HG03432 (cell line): ENCODE measurements at regions not wholly inside any gene's neighbourhood (a gene's known extent, or its start where the extent isn't known, plus 50 kb on each side); places are given as distances from the start of the nearest gene placed in this dataset.
A peak's percentile ranks its signal among the peaks of the same experiment; 100 is the strongest.

Source experiments
- ATAC-seq: cut with Tn5 transposase; IDR thresholded peaks from one replicate; pipeline ENCODE4 v1.9.1; 2021; ENCODE audit warnings: mild to moderate bottlenecking, moderate library complexity; ENCODE audit not compliant: unreplicated experiment

- ATAC-seq, result no peak
Observed at GRCh38 chr2:203812294-203813221, 55.0 kb upstream of the CTLA4 start.

- ATAC-seq, result no peak
Observed at GRCh38 chr2:203813684-203814083, 53.9 kb upstream of the CTLA4 start.

GRCh38 chr2:203814661-203815540, 52.7 kb upstream of the CTLA4 start:
- peak; percentile 76 for ATAC-seq

DNA sequence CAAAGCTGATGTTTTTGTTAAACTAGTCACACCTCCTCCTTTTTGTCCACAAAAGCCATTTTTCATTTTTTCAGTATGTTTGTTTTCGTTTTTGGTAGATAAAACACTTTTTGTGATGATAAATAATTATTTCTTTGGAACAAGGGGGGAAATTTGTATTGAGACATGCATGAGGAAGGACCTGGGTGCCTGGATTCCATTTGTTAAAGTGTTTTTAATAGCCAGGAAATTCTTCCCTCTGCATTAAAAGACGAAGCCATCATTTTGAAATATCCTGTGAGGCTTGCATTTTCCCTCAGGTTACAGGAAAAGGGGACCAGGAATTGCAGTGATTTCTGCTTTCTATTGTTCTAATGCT, 52.1 kb upstream of the CTLA4 start:
- ATAC-seq, result no peak

- ATAC-seq, result no peak
Observed at GRCh38 chr2:203817147-203817546, 50.4 kb upstream of the CTLA4 start.
